ENCODE measurements at regions not wholly inside any gene's neighbourhood (a gene's known extent, or its start where the extent isn't known, plus 50 kb on each side); places are given as distances from the start of the nearest gene placed in this dataset.

DNA sequence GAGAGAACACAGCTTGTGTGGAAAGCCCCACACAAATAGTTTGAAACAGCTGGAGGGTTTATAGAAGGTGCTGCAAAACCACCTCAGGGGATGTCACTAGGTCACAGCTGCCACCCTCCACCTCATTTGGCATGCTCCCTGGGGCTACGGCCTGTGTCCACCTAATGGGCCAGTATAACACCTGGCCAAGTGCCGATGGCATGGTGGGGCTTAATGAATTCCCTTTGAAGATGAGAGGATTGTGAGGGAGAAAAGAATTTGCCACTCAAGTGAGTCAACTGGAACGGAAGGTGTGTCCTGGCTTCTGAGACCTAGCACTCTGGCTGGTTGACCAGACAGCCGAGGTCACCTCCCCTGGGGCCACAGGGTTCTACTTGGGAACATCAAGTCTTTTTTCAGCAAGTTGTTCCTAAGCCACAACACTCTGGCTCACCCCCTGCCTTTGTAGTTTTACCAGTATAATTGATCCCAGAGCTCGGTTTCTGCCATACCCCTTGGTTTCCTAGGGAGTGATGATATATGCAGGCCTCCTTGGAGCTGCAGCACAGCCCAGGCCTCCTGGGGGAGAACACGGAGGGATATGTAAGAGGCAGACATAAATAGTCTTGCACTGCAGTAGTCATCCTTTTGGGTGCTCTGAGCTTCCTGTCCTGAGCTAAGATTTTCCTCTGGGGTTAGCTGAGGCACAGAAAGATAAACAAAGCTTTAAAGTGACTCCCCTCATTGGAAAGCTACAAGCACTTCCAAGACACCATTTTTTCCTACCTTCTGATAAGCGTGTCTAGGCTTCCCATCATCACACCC, 178.2 kb upstream of the LPP start:
- H3K36me3 Mint-ChIP-seq (ENCODE audit: low read depth) = peaks cover 9% of the 10 kb centered on the region
- H3K4me3 Mint-ChIP-seq = peak overlapping the region; percentile 69
- H3K27me3 Mint-ChIP-seq (ENCODE audit: low read depth) = no peaks in the 10 kb centered on the region
- peaks cover 66% of the 10 kb centered on the region for H3K4me1 Mint-ChIP-seq (ENCODE audit: low read depth)
- peaks cover 9% of the 10 kb centered on the region for H3K9me3 Mint-ChIP-seq
- peak overlapping the region; percentile 93 for H3K27ac Mint-ChIP-seq

DNA sequence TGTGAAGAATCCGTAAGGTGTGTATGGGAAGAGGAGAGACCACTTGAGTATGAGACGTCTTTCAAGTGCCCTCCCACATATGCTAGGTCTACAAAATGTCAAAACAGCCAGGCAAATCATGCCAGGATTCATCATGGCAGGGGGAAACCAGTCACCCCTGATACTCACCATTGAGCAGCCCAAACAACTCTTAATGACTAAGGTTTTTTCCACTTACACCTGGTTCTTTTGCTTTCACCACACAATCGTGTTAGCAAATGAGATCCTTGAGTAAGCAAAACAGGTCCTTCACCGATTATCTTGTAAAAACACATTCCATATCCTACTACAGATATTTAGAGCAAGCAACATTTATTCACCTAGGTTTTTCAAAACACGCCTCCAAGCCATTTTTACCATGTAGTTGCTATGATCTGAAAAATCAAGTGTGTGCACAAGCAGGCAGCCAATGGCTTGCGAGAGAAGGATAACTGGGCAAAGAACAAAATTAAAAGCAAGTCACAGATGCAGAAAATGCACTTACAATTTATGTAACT, 177.5 kb upstream of the LPP start:
- Mint-ChIP-seq H3K4me1 (ENCODE audit: low read depth) (peaks cover 64% of the 10 kb centered on the region), H3K36me3 (ENCODE audit: low read depth) (peaks cover 9% of the 10 kb centered on the region), H3K4me3 (peak overlapping the region; percentile 43), H3K9me3 (peaks cover 9% of the 10 kb centered on the region), H3K27ac (peak overlapping the region; percentile 93), H3K27me3 (ENCODE audit: low read depth) (no peaks in the 10 kb centered on the region)

- H3K36me3 Mint-ChIP-seq (ENCODE audit: low read depth) = peaks cover 9% of the 10 kb centered on the region
These were observed 176.3 kb upstream of the LPP start for GRCh38 chr3:187977659-187978058.

GRCh38 chr3:187978433-187979011, 175.4 kb upstream of the LPP start:
- Mint-ChIP-seq H3K27me3 (ENCODE audit: low read depth) (no peaks in the 10 kb centered on the region), H3K9me3 (peaks cover 9% of the 10 kb centered on the region), H3K27ac (peak overlapping the region; percentile 13), H3K4me3 (no peak overlapping the region), H3K36me3 (ENCODE audit: low read depth) (peaks cover 9% of the 10 kb centered on the region), H3K4me1 (ENCODE audit: low read depth) (peaks cover 65% of the 10 kb centered on the region)

More at GRCh38 chr3:187977659-187978058, 176.3 kb upstream of the LPP start:
- Mint-ChIP-seq H3K27ac (no peak overlapping the region), H3K4me3 (no peak overlapping the region), H3K9me3 (peaks cover 9% of the 10 kb centered on the region), H3K4me1 (ENCODE audit: low read depth) (peaks cover 62% of the 10 kb centered on the region), H3K27me3 (ENCODE audit: low read depth) (no peaks in the 10 kb centered on the region)

DNA sequence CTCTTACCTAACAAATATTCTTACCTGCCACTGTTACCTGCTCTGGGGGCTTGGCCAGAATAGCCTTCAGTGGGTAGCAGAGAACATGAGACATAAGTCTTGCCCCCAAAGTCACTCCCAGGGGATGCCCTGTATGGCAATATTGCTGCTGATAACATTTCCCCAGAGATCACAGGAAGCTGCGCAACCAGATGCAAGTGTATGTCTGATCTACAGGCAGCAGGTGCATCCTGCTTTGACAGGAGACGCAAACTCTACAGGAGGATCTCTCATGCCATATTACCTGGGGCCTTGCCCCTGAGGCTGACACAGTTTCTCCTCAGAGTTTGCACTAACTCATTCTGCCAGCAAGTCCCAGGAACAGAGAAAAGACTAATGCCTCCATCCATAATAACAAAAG, 174.4 kb upstream of the LPP start:
- H3K27ac Mint-ChIP-seq = no peak overlapping the region
- H3K9me3 Mint-ChIP-seq = peaks cover 9% of the 10 kb centered on the region
- peaks cover 9% of the 10 kb centered on the region for H3K36me3 Mint-ChIP-seq (ENCODE audit: low read depth)
- no peak overlapping the region for H3K4me3 Mint-ChIP-seq
- peaks cover 59% of the 10 kb centered on the region for H3K4me1 Mint-ChIP-seq (ENCODE audit: low read depth)
- H3K27me3 Mint-ChIP-seq (ENCODE audit: low read depth) = no peaks in the 10 kb centered on the region

GRCh38 chr3:187980861-187981260, 173.1 kb upstream of the LPP start:
- Mint-ChIP-seq H3K36me3 (ENCODE audit: low read depth) (peaks cover 9% of the 10 kb centered on the region), H3K4me3 (no peak overlapping the region), H3K27ac (peak overlapping the region; percentile 4), H3K4me1 (ENCODE audit: low read depth) (peaks cover 53% of the 10 kb centered on the region), H3K9me3 (peaks cover 12% of the 10 kb centered on the region), H3K27me3 (ENCODE audit: low read depth) (no peaks in the 10 kb centered on the region)

DNA sequence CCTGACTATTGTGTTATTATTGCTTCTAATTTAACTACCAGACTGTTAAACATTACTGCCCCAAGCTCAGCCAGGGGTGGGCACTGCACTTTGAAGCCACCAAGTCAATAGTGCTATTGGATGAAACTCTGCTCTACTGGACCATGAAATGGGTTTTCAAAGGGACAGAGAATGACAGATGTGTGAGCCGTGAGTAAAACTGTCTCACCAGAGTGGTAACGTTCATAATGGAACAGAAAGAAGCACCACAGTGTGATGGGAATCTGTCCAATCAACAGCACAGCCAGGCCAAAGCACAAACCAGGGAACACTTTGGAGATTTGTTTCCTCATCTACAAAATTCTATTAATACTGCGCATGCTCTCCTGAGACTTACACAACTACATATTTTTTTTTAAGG, 171.8 kb upstream of the LPP start:
- Mint-ChIP-seq H3K9me3 (peaks cover 11% of the 10 kb centered on the region), H3K4me3 (no peak overlapping the region), H3K27ac (no peak overlapping the region), H3K36me3 (ENCODE audit: low read depth) (peaks cover 4% of the 10 kb centered on the region), H3K27me3 (ENCODE audit: low read depth) (no peaks in the 10 kb centered on the region), H3K4me1 (ENCODE audit: low read depth) (peaks cover 57% of the 10 kb centered on the region)

GRCh38 chr3:187983484-187984124, 170.4 kb upstream of the LPP start:
- H3K27ac Mint-ChIP-seq = no peak overlapping the region

GRCh38 chr3:187985647-187986046, 168.3 kb upstream of the LPP start:
- Mint-ChIP-seq H3K9me3 (peaks cover 9% of the 10 kb centered on the region), H3K27ac (peak overlapping the region; percentile 78), H3K27me3 (ENCODE audit: low read depth) (no peaks in the 10 kb centered on the region), H3K4me1 (ENCODE audit: low read depth) (peaks cover 48% of the 10 kb centered on the region), H3K36me3 (ENCODE audit: low read depth) (peaks cover 2% of the 10 kb centered on the region), H3K4me3 (no peak overlapping the region)

More at GRCh38 chr3:187983484-187984124, 170.4 kb upstream of the LPP start:
- Mint-ChIP-seq H3K4me1 (ENCODE audit: low read depth) (peaks cover 65% of the 10 kb centered on the region), H3K36me3 (ENCODE audit: low read depth) (peaks cover 1% of the 10 kb centered on the region), H3K4me3 (no peak overlapping the region), H3K9me3 (peaks cover 9% of the 10 kb centered on the region), H3K27me3 (ENCODE audit: low read depth) (no peaks in the 10 kb centered on the region)

- Mint-ChIP-seq H3K27me3 (ENCODE audit: low read depth) (peaks cover 5% of the 10 kb centered on the region), H3K36me3 (ENCODE audit: low read depth) (peaks cover 8% of the 10 kb centered on the region), H3K4me3 (peak overlapping the region; percentile 9), H3K4me1 (ENCODE audit: low read depth) (peaks cover 49% of the 10 kb centered on the region), H3K9me3 (peaks cover 16% of the 10 kb centered on the region), H3K27ac (peak overlapping the region; percentile 78)
These were observed 167.4 kb upstream of the LPP start for GRCh38 chr3:187986514-187986934.

- Mint-ChIP-seq H3K4me1 (ENCODE audit: low read depth) (peaks cover 52% of the 10 kb centered on the region), H3K9me3 (peaks cover 21% of the 10 kb centered on the region), H3K27me3 (ENCODE audit: low read depth) (peaks cover 5% of the 10 kb centered on the region), H3K36me3 (ENCODE audit: low read depth) (peaks cover 8% of the 10 kb centered on the region), H3K27ac (peak overlapping the region; percentile 78), H3K4me3 (peak overlapping the region; percentile 24)
These were observed 166.8 kb upstream of the LPP start for GRCh38 chr3:187987187-187987586.

GRCh38 chr3:187987924-187988323, 166.0 kb upstream of the LPP start:
- H3K4me3 Mint-ChIP-seq = peak overlapping the region; percentile 18
- H3K36me3 Mint-ChIP-seq (ENCODE audit: low read depth) = peaks cover 12% of the 10 kb centered on the region
- peaks cover 21% of the 10 kb centered on the region for H3K9me3 Mint-ChIP-seq
- peaks cover 48% of the 10 kb centered on the region for H3K4me1 Mint-ChIP-seq (ENCODE audit: low read depth)
- H3K27me3 Mint-ChIP-seq (ENCODE audit: low read depth) = peaks cover 5% of the 10 kb centered on the region
- peak overlapping the region; percentile 78 for H3K27ac Mint-ChIP-seq

GRCh38 chr3:187989575-187990153, 164.3 kb upstream of the LPP start:
- H3K9me3 Mint-ChIP-seq = peaks cover 26% of the 10 kb centered on the region
- peaks cover 58% of the 10 kb centered on the region for H3K4me1 Mint-ChIP-seq (ENCODE audit: low read depth)
- peaks cover 17% of the 10 kb centered on the region for H3K36me3 Mint-ChIP-seq (ENCODE audit: low read depth)
- peaks cover 5% of the 10 kb centered on the region for H3K27me3 Mint-ChIP-seq (ENCODE audit: low read depth)
- H3K4me3 Mint-ChIP-seq = no peak overlapping the region
- H3K27ac Mint-ChIP-seq = no peak overlapping the region

GRCh38 chr3:187992609-187993008, 161.3 kb upstream of the LPP start:
- H3K4me3 Mint-ChIP-seq = no peak overlapping the region
- H3K4me1 Mint-ChIP-seq (ENCODE audit: low read depth) = peaks cover 49% of the 10 kb centered on the region
- peaks cover 5% of the 10 kb centered on the region for H3K27me3 Mint-ChIP-seq (ENCODE audit: low read depth)
- peaks cover 23% of the 10 kb centered on the region for H3K36me3 Mint-ChIP-seq (ENCODE audit: low read depth)
- H3K27ac Mint-ChIP-seq = no peak overlapping the region
- peaks cover 17% of the 10 kb centered on the region for H3K9me3 Mint-ChIP-seq
